DND-41 (cell line): ENCODE measurements at regions not wholly inside any gene's neighbourhood (a gene's known extent, or its start where the extent isn't known, plus 50 kb on each side); places are given as distances from the start of the nearest gene placed in this dataset.
"Not testable (repeated sequence)": the region's sequence is repeated elsewhere in the genome, so short reads cannot be mapped to it uniquely, and the experiment has no call there.

Experiments used
- EZH2 ChIP-seq: IDR thresholded peaks from 3 replicates; pipeline ENCODE4 v1.6.1; 2012; ENCODE audit warnings: borderline replicate concordance, low read depth, mild to moderate bottlenecking, moderate library complexity, low read length, inconsistent platforms; ENCODE audit not compliant: severe bottlenecking
- TF ChIP-seq, protein P1 (sequence below): IDR thresholded peaks from 2 replicates; pipeline ENCODE4 v1.5.1; 2012; ENCODE audit warnings: borderline replicate concordance, low read length, moderate library complexity, mild to moderate bottlenecking; ENCODE audit not compliant: poor library complexity, severe bottlenecking; ENCODE audit errors: extremely low read depth

DNA sequence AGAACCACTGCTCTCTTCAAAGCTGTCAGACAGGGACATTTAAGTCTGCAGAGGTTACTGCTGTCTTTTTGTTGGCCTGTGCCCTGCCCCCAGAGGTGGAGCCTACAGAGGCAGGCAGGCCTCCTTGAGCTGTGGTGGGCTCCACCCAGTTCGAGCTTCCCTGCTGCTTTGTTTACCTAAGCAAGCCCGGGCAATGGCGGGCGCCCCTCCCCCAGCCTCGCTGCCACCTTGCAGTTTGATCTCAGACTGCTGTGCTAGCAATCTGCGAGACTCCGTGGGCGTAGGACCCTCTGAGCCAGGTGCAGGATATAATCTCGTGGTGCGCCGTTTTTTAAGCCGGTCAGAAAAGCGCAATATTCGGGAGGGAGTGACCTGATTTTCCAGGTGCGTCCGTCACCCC is 138.9 kb downstream of the KCNS3 start:
- TF ChIP-seq, protein P1, sequence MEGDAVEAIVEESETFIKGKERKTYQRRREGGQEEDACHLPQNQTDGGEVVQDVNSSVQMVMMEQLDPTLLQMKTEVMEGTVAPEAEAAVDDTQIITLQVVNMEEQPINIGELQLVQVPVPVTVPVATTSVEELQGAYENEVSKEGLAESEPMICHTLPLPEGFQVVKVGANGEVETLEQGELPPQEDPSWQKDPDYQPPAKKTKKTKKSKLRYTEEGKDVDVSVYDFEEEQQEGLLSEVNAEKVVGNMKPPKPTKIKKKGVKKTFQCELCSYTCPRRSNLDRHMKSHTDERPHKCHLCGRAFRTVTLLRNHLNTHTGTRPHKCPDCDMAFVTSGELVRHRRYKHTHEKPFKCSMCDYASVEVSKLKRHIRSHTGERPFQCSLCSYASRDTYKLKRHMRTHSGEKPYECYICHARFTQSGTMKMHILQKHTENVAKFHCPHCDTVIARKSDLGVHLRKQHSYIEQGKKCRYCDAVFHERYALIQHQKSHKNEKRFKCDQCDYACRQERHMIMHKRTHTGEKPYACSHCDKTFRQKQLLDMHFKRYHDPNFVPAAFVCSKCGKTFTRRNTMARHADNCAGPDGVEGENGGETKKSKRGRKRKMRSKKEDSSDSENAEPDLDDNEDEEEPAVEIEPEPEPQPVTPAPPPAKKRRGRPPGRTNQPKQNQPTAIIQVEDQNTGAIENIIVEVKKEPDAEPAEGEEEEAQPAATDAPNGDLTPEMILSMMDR: not testable (repeated sequence)
- TF ChIP-seq EZH2: not testable (repeated sequence)
